NOMO-1 (cell line): ENCODE measurements at regions not wholly inside any gene's neighbourhood (a gene's known extent, or its start where the extent isn't known, plus 50 kb on each side); places are given as distances from the start of the nearest gene placed in this dataset.

Experiments used
- DNase-seq, 2 experiments: peaks; one replicate each; lab custom pipeline; 2025; ENCODE audit not compliant: unreplicated experiment in 2 of 2; lab: John Stamatoyannopoulos, UW

DNA sequence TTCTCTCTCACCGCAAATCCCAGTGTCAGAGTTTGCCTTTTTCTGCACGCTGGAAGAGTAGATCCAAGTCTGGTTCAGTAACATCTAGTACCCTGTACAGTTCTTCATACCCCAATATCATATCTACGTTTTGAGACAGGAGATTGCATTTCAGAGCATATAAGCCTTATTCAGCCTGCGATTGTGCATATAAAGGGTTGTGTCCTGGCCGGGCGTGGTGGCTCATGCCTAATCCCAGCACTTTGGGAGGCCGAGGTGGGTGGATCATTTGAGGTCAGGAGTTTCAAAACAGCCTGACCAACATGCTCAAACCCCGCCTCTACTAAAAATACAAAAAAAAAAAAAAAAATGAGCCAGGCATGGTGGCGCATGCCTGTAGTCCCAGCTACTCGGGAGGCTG, 104.9 kb downstream of the MTNR1B start:
- DNase-seq = no peak

DNA sequence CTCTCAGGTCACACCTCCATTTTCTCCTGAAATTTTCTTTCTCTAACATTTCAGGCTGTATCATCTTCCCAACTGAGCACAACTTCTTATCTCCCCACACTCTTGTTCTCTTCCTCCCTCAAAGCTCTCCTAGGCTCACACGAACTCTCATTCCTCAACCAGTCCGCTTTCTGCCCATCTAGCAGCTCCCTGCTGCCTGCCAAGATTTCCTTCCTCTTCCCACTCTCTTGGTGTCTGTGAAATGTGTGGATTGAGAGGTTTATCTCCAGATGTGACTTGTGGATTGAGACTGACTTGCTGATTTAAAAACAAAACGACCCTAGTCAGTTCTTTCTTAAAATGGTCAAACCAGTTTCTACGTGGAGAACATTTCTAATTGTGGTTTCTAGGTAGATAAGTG, 106.3 kb downstream of the MTNR1B start:
- no peak for DNase-seq

DNA sequence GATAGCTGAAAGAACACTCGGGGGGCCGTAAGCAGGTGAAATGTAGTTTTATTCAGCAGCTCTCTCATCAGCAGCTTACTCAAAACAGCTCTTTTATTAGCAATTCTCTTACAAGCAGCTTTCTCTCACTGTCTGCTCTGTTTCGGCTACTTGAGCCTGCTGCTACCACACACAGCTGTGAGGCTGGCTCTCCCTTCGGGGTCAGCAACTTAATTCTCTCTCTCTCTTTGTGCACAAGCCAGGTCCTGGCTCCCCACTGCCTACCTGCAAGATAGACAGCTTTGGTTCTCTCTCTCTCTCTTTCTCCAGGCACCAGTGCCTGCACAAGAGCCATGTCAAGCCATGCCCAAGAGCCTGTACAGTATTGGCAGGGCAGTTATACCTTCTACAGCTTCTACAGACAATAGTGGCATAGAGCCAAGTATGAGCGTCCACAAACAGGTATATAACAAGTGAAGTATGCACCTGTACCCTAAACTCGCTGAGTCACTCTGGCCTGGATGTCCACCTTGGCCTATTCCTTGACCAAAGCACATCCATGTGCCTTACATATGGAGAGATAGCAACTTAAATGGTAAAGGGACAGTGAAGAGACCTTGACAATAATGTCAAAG, 110.8 kb downstream of the MTNR1B start:
- no peak for DNase-seq

- no peak for DNase-seq
These were observed 112.2 kb downstream of the MTNR1B start for GRCh38 chr11:93081694-93082093.

GRCh38 chr11:93082900-93083299, 113.4 kb downstream of the MTNR1B start:
- no peak for DNase-seq

- peak in 1 of 2 experiments; percentile 42 for DNase-seq
These were observed 112.9 kb downstream of the SLC36A4 start for GRCh38 chr11:93084727-93085505.

DNA sequence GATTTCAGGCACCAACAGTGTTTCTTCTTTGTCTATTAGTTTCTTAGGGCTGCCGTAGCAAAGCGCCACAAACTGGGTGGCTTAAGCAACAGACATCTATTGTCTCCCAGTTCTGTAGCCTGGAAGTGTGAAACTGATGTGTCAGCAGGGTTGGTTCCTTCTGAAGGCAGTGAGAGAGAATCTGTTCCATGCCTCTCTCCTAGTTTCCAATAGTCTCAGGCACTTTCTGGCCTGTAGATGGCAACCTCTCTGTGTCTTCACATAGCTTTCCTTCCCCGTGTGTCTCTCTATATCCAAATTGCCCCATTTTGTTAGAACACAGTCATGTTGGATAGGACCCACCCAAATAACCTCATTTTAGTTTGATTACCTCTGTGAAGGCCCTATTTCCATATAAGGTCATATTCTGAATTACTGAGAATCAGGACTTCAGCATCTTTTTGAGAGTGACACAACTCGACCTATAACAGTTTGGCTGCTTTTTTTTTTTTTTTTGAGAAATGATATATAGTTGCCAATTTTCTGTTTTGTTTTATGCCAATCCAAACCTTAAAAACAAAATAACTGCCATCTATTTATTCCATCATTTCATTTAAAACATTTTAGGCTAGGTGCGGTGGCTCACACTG, 108.2 kb downstream of the SLC36A4 start:
- peak in 1 of 2 experiments; percentile 44 for DNase-seq
